GM12891 (cell line): ENCODE measurements at regions not wholly inside any gene's neighbourhood (a gene's known extent, or its start where the extent isn't known, plus 50 kb on each side); places are given as distances from the start of the nearest gene placed in this dataset.

Experiments used
- PAX5 ChIP-seq: IDR thresholded peaks from 2 replicates; pipeline ENCODE4 v1.6.1; 2011; ENCODE audit warnings: low read length, moderate library complexity, mild to moderate bottlenecking; ENCODE audit not compliant: insufficient read depth, severe bottlenecking
- POLR2A ChIP-seq: IDR thresholded peaks from 2 replicates; pipeline ENCODE4 v1.6.1; 2011; ENCODE audit warnings: low read depth, low read length, control low read depth
- TAF1 ChIP-seq: IDR thresholded peaks from 2 replicates; pipeline ENCODE4 v1.6.1; 2011; ENCODE audit warnings: low read depth, low read length, control low read depth

- TF ChIP-seq POLR2A (no peak), TAF1 (no peak), PAX5 (no peak)
Measured at GRCh38 chr21:37987668-37988067, 71.4 kb upstream of the KCNJ6 start.
